GM12878 (cell line): ENCODE measurements at regions not wholly inside any gene's neighbourhood (a gene's known extent, or its start where the extent isn't known, plus 50 kb on each side); places are given as distances from the start of the nearest gene placed in this dataset.

ENCODE experiments used
- ATAC-seq: fragments of 200-7000 bp; cut with Tn5 transposase; 3 replicates; pipeline ENCODE4 v1.9.1; 2020; ENCODE audit warnings: mild to moderate bottlenecking, moderate library complexity
- BruUV-seq: library from RNA; stranded (reverse); fragments of 400-500 nt; replicated peaks from 2 replicates; lab custom pipeline; 2021; lab: Mats Ljungman, UMichigan
- CTCF ChIA-PET: fragments of 300-600 bp; sonication (Branson Sonifier 250); formaldehyde crosslinking; extraction: SDS; loops from one replicate; lab custom pipeline; 2021; ENCODE audit warnings: inconsistent platforms; lab: Yijun Ruan, JAX
- POLR2A ChIA-PET: fragments of 350-600 bp; formaldehyde crosslinking; extraction: SDS; loops from one replicate; lab custom pipeline; 2021; ENCODE audit warnings: inconsistent platforms; lab: Charles Lee
- RAD21 ChIA-PET: fragments of 300-600 bp; sonication (Branson Sonifier 250); formaldehyde crosslinking; loops from one replicate; lab custom pipeline; 2023; ENCODE audit warnings: antibody characterized with exemption; ENCODE audit not compliant: unreplicated experiment; lab: Charles Lee
- SMC1A ChIA-PET: fragments of 300-600 bp; sonication (Branson Sonifier 250); formaldehyde crosslinking; loops from one replicate; lab custom pipeline; 2023; ENCODE audit not compliant: unreplicated experiment, uncharacterized antibody; lab: Charles Lee
- DNase-seq: peaks from one replicate; pipeline ENCODE4 v3.0.0-alpha.2; 2011; ENCODE audit warnings: low read depth, low spot score
- FAIRE-seq: peaks from 3 replicates; lab custom pipeline; 2011; peaks lifted over from hg19 to GRCh38; lab: Jason Lieb, UNC
- H2AFZ ChIP-seq: 2 replicates; pipeline ENCODE4 v1.6.0; 2011; ENCODE audit warnings: low read depth, low read length, control low read depth; ENCODE audit not compliant: control insufficient read depth
- H3K27ac ChIP-seq: 2 replicates; pipeline ENCODE4 v1.5.1; 2011; ENCODE audit warnings: control low read depth; ENCODE audit not compliant: control insufficient read depth, insufficient read depth
- H3K27me3 ChIP-seq, 2 experiments: replicated peaks in 1 of 2; 2 replicates each; pipeline versions ENCODE4 v1.6.0 to v1.6.1; 2011; ENCODE audit warnings: low read length in 1 of 2; ENCODE audit not compliant: control insufficient read depth in 2 of 2, insufficient read depth in 2 of 2
- H3K36me3 ChIP-seq, 2 experiments: 2 replicates each; pipeline ENCODE4 v1.5.1; 2011; ENCODE audit warnings: low read length in 1 of 2; ENCODE audit not compliant: control insufficient read depth in 2 of 2, insufficient read depth in 2 of 2
- H3K4me1 ChIP-seq: 2 replicates; pipeline ENCODE4 v1.6.1; 2011; ENCODE audit warnings: mild to moderate bottlenecking, low read length, moderate library complexity, mixed read lengths; ENCODE audit not compliant: control insufficient read depth, insufficient read depth
- H3K4me2 ChIP-seq: 2 replicates; pipeline ENCODE4 v1.6.0; 2011; ENCODE audit warnings: control low read depth; ENCODE audit not compliant: control insufficient read depth, insufficient read depth
- H3K4me3 ChIP-seq: fragments of 200-600 bp; sonication (generic); 2 replicates; pipeline ENCODE4 v1.5.1; 2016
- H3K79me2 ChIP-seq: 2 replicates; pipeline ENCODE4 v1.6.0; 2011; ENCODE audit warnings: low read length; ENCODE audit not compliant: control insufficient read depth, insufficient read depth
- H3K9ac ChIP-seq: 2 replicates; pipeline ENCODE4 v1.8.0; 2011; ENCODE audit warnings: low read length, control low read depth, mixed read lengths; ENCODE audit not compliant: control insufficient read depth, insufficient read depth
- H3K9me3 ChIP-seq: replicated peaks from 3 replicates; pipeline ENCODE4 v1.5.1; 2011; ENCODE audit warnings: mild to moderate bottlenecking, low read length; ENCODE audit not compliant: control insufficient read depth, insufficient read depth
- H4K20me1 ChIP-seq: 2 replicates; pipeline ENCODE4 v1.6.0; 2011; ENCODE audit not compliant: control insufficient read depth, insufficient read depth
- CEBPB ChIP-seq, 2 experiments: fragments of 150-350 bp in 1 of 2; IDR thresholded peaks; 2 replicates each; pipeline ENCODE4 v1.6.1; 2012 to 2014; ENCODE audit warnings: low read depth in 2 of 2, low read length in 2 of 2, borderline replicate concordance in 1 of 2, inconsistent platforms in 1 of 2
- DPF2 ChIP-seq: fragments of 450-650 bp; IDR thresholded peaks from 2 replicates; pipeline ENCODE4 v1.6.1; 2017; ENCODE audit warnings: mild to moderate bottlenecking
- WGBS: methylation state at CpG from one replicate; pipeline ENCODE4 v1.1.6; 2016; ENCODE audit warnings: low lambda C conversion rate; ENCODE audit not compliant: insufficient replicate concordance, insufficient coverage; ENCODE audit errors: missing lambda C conversion rate; 5-methylcytosine and 5-hydroxymethylcytosine counted together
- in situ Hi-C: fragments of 300-500 bp; cut with MboI; formaldehyde crosslinking; loops from 9 replicates; pipeline ENCODE4 v1.14.3; 2018; ENCODE audit warnings: mixed read lengths
- intact Hi-C: fragments of 100-400 bp; cut with micrococcal nuclease; formaldehyde crosslinking; loops from one replicate; pipeline ENCODE4 v1.14.2; 2022; ENCODE audit not compliant: unreplicated experiment
- TF ChIP-seq, protein P1 (sequence below): fragments of 450-650 bp; IDR thresholded peaks from 2 replicates; pipeline ENCODE4 v1.6.1; 2016; ENCODE audit warnings: mild to moderate bottlenecking
- TF ChIP-seq, protein P2 (sequence below): IDR thresholded peaks from 2 replicates; pipeline ENCODE4 v1.6.1; 2012; ENCODE audit warnings: mild to moderate bottlenecking, low read depth, low read length

DNA sequence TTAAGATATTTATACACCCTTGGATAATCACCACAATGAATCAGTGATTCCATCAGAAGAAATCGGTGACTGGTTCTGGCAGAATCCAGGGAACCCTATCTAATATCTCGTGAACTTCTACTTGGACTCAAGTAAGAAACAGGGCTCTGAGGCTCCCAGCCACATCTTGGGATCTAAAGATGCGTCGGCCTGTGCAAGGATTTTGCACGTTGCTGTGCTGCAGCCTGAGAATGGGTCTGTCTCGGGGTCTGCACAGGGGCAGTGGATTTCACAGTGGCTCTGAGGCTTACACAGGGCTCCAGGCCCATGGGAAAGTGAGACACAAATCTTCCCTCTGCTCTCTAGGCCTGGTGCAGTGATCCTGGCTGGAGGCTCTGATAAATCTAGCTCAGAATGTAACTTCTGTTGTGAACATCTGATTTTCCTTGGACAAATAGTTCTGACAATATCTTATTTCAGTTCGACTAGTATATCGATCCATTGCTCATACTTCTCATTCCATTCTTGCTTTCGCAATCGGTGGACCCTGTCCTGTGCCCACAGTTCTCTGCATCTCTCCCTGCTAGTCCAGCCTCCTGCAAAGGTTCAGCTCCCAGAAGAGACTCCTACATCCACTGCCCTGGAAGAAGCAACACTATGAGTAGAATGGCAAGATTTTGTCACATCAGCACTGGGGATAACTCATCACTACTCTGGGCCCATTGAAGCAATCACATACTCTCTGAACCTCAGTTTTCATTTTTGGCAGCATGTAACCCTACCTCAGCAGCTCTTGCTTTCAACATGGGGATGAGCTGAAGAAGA, 105.5 kb upstream of the TOP3B start:
- Histone ChIP-seq H3K36me3 (no peaks in the 10 kb centered on the region), H4K20me1 (no peaks in the 10 kb centered on the region), H3K4me1 (peaks cover 3% of the 10 kb centered on the region), H2AFZ (no peak overlapping the region), H3K27me3 (no peaks in the 10 kb centered on the region), H3K79me2 (no peaks in the 10 kb centered on the region), H3K4me2 (no peak overlapping the region), H3K27ac (no peak overlapping the region), H3K9ac (no peak overlapping the region), H3K4me3 (no peak overlapping the region), H3K9me3 (no peaks in the 10 kb centered on the region)
- ChIA-PET CTCF (interaction anchor here (1.3 to 2.2 kb wide), 2 partner anchors 27 to 29 kb away, joined by 4 to 7 read pairs; no protein-coding TSS in a partner anchor), RAD21 (no interaction called here), POLR2A (no interaction called here), SMC1A (interaction anchor here (1.4 kb wide), 1 partner anchor 17 kb away, joined by 4 read pairs; no protein-coding TSS in a partner anchor)
- TF ChIP-seq, protein P1, sequence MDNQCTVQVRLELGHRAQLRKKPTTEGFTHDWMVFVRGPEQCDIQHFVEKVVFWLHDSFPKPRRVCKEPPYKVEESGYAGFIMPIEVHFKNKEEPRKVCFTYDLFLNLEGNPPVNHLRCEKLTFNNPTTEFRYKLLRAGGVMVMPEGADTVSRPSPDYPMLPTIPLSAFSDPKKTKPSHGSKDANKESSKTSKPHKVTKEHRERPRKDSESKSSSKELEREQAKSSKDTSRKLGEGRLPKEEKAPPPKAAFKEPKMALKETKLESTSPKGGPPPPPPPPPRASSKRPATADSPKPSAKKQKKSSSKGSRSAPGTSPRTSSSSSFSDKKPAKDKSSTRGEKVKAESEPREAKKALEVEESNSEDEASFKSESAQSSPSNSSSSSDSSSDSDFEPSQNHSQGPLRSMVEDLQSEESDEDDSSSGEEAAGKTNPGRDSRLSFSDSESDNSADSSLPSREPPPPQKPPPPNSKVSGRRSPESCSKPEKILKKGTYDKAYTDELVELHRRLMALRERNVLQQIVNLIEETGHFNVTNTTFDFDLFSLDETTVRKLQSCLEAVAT, result no peak
- no peak for TF ChIP-seq CEBPB (IDR thresholded peaks at IDR 0.05; ENCODE audit: borderline replicate concordance in 1 of 2, low read depth in 2 of 2, low read length in 2 of 2)
- no peak for FAIRE-seq
- no peak for DNase-seq
- intact Hi-C loops (no loop called here), in situ Hi-C loops (no loop called here)
- ATAC-seq, result no peak
- 84% methylated on average over 10 of the region's 10 CpGs for WGBS
- no TSS peak for BruUV-seq

DNA sequence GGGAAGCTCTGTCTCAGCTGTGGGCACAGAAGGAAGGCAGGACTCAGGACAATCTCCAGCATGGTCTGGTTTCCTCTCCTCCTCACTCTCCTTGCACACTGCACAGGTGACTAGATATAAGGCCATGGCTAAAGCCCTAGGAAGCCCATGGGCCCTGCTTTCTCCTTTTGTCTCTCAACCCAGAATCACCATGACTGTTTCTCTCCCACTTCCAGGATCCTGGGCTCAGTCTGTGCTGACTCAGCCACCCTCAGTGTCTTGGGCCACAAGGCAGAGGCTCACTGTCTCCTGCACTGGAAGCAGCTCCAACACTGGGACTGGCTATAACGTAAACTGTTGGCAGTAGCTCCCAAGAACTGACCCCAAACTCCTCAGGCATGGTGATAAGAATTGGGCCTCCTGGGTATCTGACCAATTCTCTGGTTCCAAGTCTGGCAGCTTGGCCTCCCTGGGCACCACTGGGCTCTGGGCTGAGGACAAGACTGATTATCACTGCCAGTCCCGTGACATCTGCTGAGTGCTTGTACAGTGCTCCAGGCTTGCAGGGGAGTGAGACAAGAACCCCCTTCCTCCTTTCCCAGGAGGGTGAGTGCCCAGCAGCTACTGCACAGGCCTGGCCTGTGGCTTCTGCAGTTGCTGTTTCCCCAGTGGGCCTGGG, 104.0 kb upstream of the TOP3B start:
- intact Hi-C loops, result no loop called here
- Histone ChIP-seq H3K4me2 (no peak overlapping the region), H3K9me3 (no peaks in the 10 kb centered on the region), H3K79me2 (no peaks in the 10 kb centered on the region), H3K4me1 (no peaks in the 10 kb centered on the region), H2AFZ (no peak overlapping the region), H3K9ac (no peak overlapping the region), H3K4me3 (no peak overlapping the region), H3K27ac (no peak overlapping the region), H4K20me1 (no peaks in the 10 kb centered on the region), H3K27me3 (no peaks in the 10 kb centered on the region), H3K36me3 (no peaks in the 10 kb centered on the region)
- POLR2A ChIA-PET, result no interaction called here
- 28% methylated on average over 2 of the region's 2 CpGs for WGBS
- no TSS peak for BruUV-seq
- SMC1A ChIA-PET, result interaction anchor here (0.7 to 4.1 kb wide), 3 partner anchors 13 to 26 kb away, joined by 3 to 27 read pairs (median 8); no protein-coding TSS in a partner anchor
- DNase-seq, result no peak
- in situ Hi-C loops, result no loop called here
- ATAC-seq, result no peak
- RAD21 ChIA-PET, result interaction anchor here (2.2 kb wide), 1 partner anchor 12 kb away, joined by 12 read pairs; no protein-coding TSS in a partner anchor
- CTCF ChIA-PET, result interaction anchor here (0.9 kb wide), 1 partner anchor 13 kb away, joined by 3 read pairs; no protein-coding TSS in a partner anchor
- FAIRE-seq, result no peak
- no peak for TF ChIP-seq DPF2
- TF ChIP-seq, protein P2, sequence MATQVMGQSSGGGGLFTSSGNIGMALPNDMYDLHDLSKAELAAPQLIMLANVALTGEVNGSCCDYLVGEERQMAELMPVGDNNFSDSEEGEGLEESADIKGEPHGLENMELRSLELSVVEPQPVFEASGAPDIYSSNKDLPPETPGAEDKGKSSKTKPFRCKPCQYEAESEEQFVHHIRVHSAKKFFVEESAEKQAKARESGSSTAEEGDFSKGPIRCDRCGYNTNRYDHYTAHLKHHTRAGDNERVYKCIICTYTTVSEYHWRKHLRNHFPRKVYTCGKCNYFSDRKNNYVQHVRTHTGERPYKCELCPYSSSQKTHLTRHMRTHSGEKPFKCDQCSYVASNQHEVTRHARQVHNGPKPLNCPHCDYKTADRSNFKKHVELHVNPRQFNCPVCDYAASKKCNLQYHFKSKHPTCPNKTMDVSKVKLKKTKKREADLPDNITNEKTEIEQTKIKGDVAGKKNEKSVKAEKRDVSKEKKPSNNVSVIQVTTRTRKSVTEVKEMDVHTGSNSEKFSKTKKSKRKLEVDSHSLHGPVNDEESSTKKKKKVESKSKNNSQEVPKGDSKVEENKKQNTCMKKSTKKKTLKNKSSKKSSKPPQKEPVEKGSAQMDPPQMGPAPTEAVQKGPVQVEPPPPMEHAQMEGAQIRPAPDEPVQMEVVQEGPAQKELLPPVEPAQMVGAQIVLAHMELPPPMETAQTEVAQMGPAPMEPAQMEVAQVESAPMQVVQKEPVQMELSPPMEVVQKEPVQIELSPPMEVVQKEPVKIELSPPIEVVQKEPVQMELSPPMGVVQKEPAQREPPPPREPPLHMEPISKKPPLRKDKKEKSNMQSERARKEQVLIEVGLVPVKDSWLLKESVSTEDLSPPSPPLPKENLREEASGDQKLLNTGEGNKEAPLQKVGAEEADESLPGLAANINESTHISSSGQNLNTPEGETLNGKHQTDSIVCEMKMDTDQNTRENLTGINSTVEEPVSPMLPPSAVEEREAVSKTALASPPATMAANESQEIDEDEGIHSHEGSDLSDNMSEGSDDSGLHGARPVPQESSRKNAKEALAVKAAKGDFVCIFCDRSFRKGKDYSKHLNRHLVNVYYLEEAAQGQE, result no peak
